ENCODE measurements at regions not wholly inside any gene's neighbourhood (a gene's known extent, or its start where the extent isn't known, plus 50 kb on each side); places are given as distances from the start of the nearest gene placed in this dataset.

DNA sequence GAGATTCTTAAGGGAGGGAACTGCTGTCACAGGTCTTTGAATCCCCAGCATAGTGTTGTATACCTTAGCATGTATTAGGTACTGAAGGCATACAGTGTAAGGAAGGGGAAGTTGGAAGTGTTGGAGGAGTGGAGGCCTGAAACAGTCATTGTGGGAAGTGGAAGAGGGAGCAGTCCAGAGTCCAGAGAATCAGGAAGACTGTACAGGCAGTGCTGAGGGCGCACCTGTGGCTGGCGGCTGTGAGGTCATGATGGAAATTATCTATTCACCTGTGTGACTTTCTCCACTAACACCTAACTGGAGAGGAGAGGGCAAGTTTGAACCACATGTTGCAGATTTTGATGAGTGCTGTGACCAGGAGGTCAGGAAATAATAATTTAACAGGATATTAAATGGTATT lies 119.7 kb upstream of the NIPBL start:
- Histone ChIP-seq H3K4me1 (ENCODE audit: control insufficient read depth, insufficient read depth, low read length, poor library complexity, severe bottlenecking) (no peaks in the 10 kb centered on the region), H3K27ac (ENCODE audit: insufficient read depth, low read length, poor library complexity, severe bottlenecking) (no peak overlapping the region), H3K4me3 (ENCODE audit: insufficient read depth, low read depth, low read length, poor library complexity, severe bottlenecking) (no peak overlapping the region)

DNA sequence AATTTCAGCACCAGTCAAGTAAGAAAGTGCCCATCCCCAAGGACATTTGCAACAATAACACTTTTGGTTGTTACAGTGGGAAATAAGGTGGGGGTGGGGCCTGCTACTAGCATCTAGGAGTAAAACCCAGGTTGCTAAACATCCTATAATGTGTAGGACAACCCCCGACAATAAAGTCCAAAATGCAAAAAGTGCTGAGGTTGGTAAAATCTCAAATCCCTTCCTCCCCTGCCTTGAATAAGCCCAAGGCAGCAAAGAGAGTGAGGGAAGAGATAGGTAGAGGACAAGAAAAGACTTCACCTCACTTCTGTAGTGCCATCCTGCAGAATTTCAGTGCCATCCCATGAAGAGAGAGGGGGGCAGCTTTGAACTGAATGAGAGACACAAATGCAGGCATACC lies 117.5 kb upstream of the NIPBL start:
- no peaks in the 10 kb centered on the region for H3K27me3 ChIP-seq (replicated peaks; ENCODE audit: control insufficient read depth, insufficient read depth, low read length, poor library complexity, severe bottlenecking)
- H3K27ac ChIP-seq (ENCODE audit: insufficient read depth, low read length, poor library complexity, severe bottlenecking), result no peak overlapping the region
- no peaks in the 10 kb centered on the region for H3K9me3 ChIP-seq (ENCODE audit: control insufficient read depth, low read length)
- H3K4me3 ChIP-seq (ENCODE audit: insufficient read depth, low read depth, low read length, poor library complexity, severe bottlenecking), result no peak overlapping the region
- H3K36me3 ChIP-seq (ENCODE audit: control insufficient read depth, insufficient read depth, low read length), result no peaks in the 10 kb centered on the region
- no peak for DNase-seq
- no peaks in the 10 kb centered on the region for H3K4me1 ChIP-seq (ENCODE audit: control insufficient read depth, insufficient read depth, low read length, poor library complexity, severe bottlenecking)

More for the DNA sequence above, 119.7 kb upstream of the NIPBL start:
- H3K36me3 ChIP-seq (ENCODE audit: control insufficient read depth, insufficient read depth, low read length), result no peaks in the 10 kb centered on the region
- H3K9me3 ChIP-seq (ENCODE audit: control insufficient read depth, low read length), result no peaks in the 10 kb centered on the region
- no peak for DNase-seq
- no peaks in the 10 kb centered on the region for H3K27me3 ChIP-seq (replicated peaks; ENCODE audit: control insufficient read depth, insufficient read depth, low read length, poor library complexity, severe bottlenecking)

DNA sequence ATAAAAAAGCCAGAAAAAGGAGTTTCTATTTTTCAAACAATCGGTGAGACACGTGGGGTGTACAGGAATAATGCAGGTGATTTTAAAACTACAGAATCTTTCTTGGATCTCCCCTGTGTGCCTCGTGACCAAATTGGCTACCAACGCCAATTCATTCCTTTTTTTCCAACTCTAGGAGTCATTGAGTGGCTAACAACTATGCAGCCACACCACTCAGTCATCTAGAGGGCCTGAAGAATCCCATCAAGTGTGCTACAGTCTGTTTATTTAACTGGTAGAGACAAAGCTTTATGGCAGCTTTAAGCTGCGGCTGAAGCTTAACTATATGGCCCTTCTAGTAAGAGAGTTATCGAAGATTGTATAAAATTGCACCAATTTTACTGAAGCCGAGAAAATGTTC lies 113.1 kb upstream of the NIPBL start:
- no peaks in the 10 kb centered on the region for H3K36me3 ChIP-seq (ENCODE audit: control insufficient read depth, insufficient read depth, low read length)
- no peak overlapping the region for H3K27ac ChIP-seq (ENCODE audit: insufficient read depth, low read length, poor library complexity, severe bottlenecking)
- no peaks in the 10 kb centered on the region for H3K27me3 ChIP-seq (replicated peaks; ENCODE audit: control insufficient read depth, insufficient read depth, low read length, poor library complexity, severe bottlenecking)
- no peaks in the 10 kb centered on the region for H3K4me1 ChIP-seq (ENCODE audit: control insufficient read depth, insufficient read depth, low read length, poor library complexity, severe bottlenecking)
- no peak for DNase-seq
- H3K4me3 ChIP-seq (ENCODE audit: insufficient read depth, low read depth, low read length, poor library complexity, severe bottlenecking), result no peak overlapping the region
- H3K9me3 ChIP-seq (ENCODE audit: control insufficient read depth, low read length), result no peaks in the 10 kb centered on the region

DNA sequence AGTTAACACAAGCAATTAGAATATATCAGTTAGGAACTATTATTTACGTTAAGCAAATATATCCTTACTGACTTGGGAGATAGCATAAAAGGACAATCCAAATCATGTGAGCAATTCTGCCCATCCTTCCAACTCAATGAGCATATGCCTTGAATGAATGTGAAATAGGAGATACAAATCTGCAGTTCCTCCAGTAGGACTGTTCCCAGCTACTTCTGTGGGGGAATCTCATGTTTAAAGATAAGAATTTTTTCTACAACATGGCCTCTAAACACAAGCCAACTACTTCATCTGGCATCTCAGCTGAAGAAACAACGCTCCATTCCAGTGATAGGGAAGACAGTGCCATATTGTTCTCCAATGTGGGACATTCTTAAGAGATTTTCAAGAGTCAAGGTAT lies 110.7 kb upstream of the NIPBL start:
- Histone ChIP-seq H3K4me3 (ENCODE audit: insufficient read depth, low read depth, low read length, poor library complexity, severe bottlenecking) (no peak overlapping the region), H3K4me1 (ENCODE audit: control insufficient read depth, insufficient read depth, low read length, poor library complexity, severe bottlenecking) (no peaks in the 10 kb centered on the region), H3K27ac (ENCODE audit: insufficient read depth, low read length, poor library complexity, severe bottlenecking) (no peak overlapping the region), H3K27me3 (replicated peaks; ENCODE audit: control insufficient read depth, insufficient read depth, low read length, poor library complexity, severe bottlenecking) (no peaks in the 10 kb centered on the region), H3K36me3 (ENCODE audit: control insufficient read depth, insufficient read depth, low read length) (no peaks in the 10 kb centered on the region), H3K9me3 (ENCODE audit: control insufficient read depth, low read length) (no peaks in the 10 kb centered on the region)
- DNase-seq, result no peak

DNA sequence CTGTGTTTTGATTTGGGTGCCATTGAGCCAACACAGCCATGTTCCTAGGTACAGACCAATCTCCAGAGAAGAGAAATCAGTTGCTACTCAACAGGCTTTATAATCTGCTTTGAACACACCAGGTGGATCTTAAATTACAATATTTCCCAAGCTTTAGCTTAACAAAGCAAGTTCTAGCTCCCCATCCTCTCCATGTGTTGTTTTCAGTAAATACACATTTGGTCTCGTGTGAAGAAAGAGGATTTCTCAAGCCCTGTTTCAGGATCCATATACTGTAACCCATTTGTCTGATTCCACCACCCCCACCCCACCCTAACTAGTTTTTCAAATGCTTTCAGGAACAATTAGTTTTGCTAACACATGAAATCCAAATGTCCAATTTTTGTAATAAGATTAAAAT lies 109.6 kb upstream of the NIPBL start:
- no peak overlapping the region for H3K27ac ChIP-seq (ENCODE audit: insufficient read depth, low read length, poor library complexity, severe bottlenecking)

DNA sequence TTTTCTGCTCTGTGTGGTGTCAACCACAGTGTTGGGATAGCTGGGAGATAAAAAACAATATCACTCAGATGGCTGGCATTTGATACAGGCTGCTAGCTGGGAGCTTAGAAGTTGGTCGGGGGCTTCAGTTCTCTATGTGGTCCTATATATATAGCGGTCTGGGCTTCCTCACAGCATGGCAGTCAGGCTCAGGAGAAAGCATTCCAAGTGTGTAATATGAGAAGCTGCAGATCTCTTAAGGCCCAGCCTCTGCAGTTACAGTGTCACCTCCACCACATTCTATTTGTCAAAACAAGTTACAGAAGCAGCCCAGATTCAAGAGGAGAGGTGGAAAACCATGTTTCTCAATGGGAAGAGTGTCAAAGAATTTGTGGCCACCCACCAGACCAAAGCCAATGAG lies 108.1 kb upstream of the NIPBL start:
- DNase-seq, result no peak
- Histone ChIP-seq H3K9me3 (ENCODE audit: control insufficient read depth, low read length) (no peaks in the 10 kb centered on the region), H3K36me3 (ENCODE audit: control insufficient read depth, insufficient read depth, low read length) (no peaks in the 10 kb centered on the region), H3K27ac (ENCODE audit: insufficient read depth, low read length, poor library complexity, severe bottlenecking) (no peak overlapping the region), H3K4me3 (ENCODE audit: insufficient read depth, low read depth, low read length, poor library complexity, severe bottlenecking) (no peak overlapping the region), H3K27me3 (replicated peaks; ENCODE audit: control insufficient read depth, insufficient read depth, low read length, poor library complexity, severe bottlenecking) (no peaks in the 10 kb centered on the region), H3K4me1 (ENCODE audit: control insufficient read depth, insufficient read depth, low read length, poor library complexity, severe bottlenecking) (no peaks in the 10 kb centered on the region)

More for the DNA sequence above, 109.6 kb upstream of the NIPBL start:
- H3K9me3 ChIP-seq (ENCODE audit: control insufficient read depth, low read length), result no peaks in the 10 kb centered on the region
- DNase-seq, result no peak
- H3K4me1 ChIP-seq (ENCODE audit: control insufficient read depth, insufficient read depth, low read length, poor library complexity, severe bottlenecking), result no peaks in the 10 kb centered on the region
- no peak overlapping the region for H3K4me3 ChIP-seq (ENCODE audit: insufficient read depth, low read depth, low read length, poor library complexity, severe bottlenecking)
- no peaks in the 10 kb centered on the region for H3K27me3 ChIP-seq (replicated peaks; ENCODE audit: control insufficient read depth, insufficient read depth, low read length, poor library complexity, severe bottlenecking)
- H3K36me3 ChIP-seq (ENCODE audit: control insufficient read depth, insufficient read depth, low read length), result no peaks in the 10 kb centered on the region

DNA sequence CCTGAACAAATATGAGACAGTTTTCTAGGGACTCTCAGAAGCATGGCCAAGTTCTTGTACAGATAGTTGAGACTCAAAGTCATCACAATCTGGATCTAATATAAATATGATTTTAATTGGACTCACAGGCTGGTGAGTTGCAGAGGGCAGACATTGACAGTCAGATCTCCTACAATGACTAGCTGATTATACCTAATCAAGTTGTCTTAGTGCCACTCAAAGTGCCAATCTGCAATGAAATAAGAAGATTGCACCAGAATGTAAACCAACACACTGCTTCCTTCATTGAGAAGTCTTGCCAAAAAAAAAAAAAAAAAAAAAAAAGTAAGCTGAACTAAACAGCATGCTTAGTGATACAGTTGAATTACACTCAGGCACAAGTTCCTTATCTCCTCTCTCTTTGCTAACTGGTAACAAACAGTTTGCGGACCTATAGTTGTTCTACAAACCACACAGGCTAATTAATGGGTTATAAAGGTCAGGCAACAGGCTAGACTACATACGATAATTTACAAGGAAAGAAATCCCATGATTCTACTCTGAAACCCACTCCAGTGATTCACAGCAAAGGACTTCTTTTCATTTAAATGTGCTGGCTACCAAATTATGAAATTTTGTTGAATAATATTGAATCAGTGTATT lies 107.3 kb upstream of the NIPBL start:
- Histone ChIP-seq H3K27me3 (replicated peaks; ENCODE audit: control insufficient read depth, insufficient read depth, low read length, poor library complexity, severe bottlenecking) (no peaks in the 10 kb centered on the region), H3K4me1 (ENCODE audit: control insufficient read depth, insufficient read depth, low read length, poor library complexity, severe bottlenecking) (no peaks in the 10 kb centered on the region), H3K9me3 (ENCODE audit: control insufficient read depth, low read length) (no peaks in the 10 kb centered on the region), H3K4me3 (ENCODE audit: insufficient read depth, low read depth, low read length, poor library complexity, severe bottlenecking) (no peak overlapping the region), H3K36me3 (ENCODE audit: control insufficient read depth, insufficient read depth, low read length) (no peaks in the 10 kb centered on the region), H3K27ac (ENCODE audit: insufficient read depth, low read length, poor library complexity, severe bottlenecking) (no peak overlapping the region)
- no peak for DNase-seq

DNA sequence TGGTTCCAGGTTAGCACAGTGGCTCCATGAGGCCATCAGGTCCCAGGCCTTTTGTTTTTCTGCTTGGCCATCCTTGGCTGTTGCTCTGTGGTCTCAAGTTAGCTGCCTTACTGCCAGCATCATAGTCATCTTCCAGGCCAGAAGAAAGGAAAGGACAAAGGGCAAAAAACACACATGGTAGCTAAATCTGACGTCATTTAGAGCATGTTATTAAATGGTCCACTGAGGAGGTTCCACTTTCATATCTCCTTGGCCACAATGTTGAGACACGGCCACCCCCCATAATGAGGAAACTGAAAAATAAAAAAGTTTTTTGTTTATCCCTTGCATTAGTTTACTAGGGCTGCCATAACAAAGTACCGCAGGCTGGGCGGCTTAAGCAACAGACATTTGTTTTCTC lies 106.4 kb upstream of the NIPBL start:
- Histone ChIP-seq H3K9me3 (ENCODE audit: control insufficient read depth, low read length) (no peaks in the 10 kb centered on the region), H3K4me3 (ENCODE audit: insufficient read depth, low read depth, low read length, poor library complexity, severe bottlenecking) (no peak overlapping the region), H3K36me3 (ENCODE audit: control insufficient read depth, insufficient read depth, low read length) (no peaks in the 10 kb centered on the region)

DNA sequence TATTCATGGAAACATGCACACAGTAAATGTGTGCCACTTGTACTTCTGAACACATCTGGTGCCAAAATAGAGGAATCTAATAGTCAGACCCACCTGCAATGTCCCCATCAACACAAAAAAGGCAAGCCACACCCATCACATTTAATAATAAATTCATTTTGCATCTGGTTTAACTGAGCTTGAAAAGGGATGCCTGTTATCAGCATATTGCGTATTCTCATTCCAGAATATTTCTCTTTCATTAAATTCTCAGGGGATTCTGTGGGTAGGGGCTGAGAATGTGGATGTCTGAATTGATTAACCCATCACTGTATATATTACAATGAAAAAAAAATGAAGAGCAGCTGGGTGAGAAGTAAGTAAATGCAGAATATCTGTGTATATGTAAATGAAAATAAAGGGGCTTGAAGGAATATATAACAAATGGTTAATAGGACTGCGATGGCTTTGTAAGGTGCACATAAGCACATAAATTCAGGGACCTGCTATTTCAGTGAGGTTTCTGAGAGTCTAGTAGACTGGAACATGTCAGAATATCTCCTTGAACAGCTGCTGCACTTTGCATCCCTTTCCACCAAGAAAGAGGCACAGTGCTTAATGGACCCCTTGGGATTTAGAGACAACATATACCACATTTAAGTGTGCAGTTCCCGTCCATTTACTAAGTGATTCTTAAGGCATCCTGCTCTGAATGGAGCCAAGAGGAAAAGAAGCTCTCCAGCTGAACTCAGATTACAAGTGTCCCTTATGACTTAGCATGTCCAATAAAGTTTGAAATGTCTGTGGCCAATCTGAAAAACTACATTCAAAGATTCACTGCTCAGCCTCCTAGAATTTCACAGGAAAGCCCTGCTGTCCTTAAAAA lies 104.1 kb upstream of the NIPBL start:
- H3K27ac ChIP-seq (ENCODE audit: insufficient read depth, low read length, poor library complexity, severe bottlenecking), result no peak overlapping the region
- H3K27me3 ChIP-seq (replicated peaks; ENCODE audit: control insufficient read depth, insufficient read depth, low read length, poor library complexity, severe bottlenecking), result no peaks in the 10 kb centered on the region
- no peak for DNase-seq
- H3K36me3 ChIP-seq (ENCODE audit: control insufficient read depth, insufficient read depth, low read length), result no peaks in the 10 kb centered on the region
- H3K9me3 ChIP-seq (ENCODE audit: control insufficient read depth, low read length), result no peaks in the 10 kb centered on the region
- no peaks in the 10 kb centered on the region for H3K4me1 ChIP-seq (ENCODE audit: control insufficient read depth, insufficient read depth, low read length, poor library complexity, severe bottlenecking)
- no peak overlapping the region for H3K4me3 ChIP-seq (ENCODE audit: insufficient read depth, low read depth, low read length, poor library complexity, severe bottlenecking)

More for the DNA sequence above, 106.4 kb upstream of the NIPBL start:
- no peak for DNase-seq
- Histone ChIP-seq H3K4me1 (ENCODE audit: control insufficient read depth, insufficient read depth, low read length, poor library complexity, severe bottlenecking) (no peaks in the 10 kb centered on the region), H3K27ac (ENCODE audit: insufficient read depth, low read length, poor library complexity, severe bottlenecking) (no peak overlapping the region), H3K27me3 (replicated peaks; ENCODE audit: control insufficient read depth, insufficient read depth, low read length, poor library complexity, severe bottlenecking) (no peaks in the 10 kb centered on the region)

DNA sequence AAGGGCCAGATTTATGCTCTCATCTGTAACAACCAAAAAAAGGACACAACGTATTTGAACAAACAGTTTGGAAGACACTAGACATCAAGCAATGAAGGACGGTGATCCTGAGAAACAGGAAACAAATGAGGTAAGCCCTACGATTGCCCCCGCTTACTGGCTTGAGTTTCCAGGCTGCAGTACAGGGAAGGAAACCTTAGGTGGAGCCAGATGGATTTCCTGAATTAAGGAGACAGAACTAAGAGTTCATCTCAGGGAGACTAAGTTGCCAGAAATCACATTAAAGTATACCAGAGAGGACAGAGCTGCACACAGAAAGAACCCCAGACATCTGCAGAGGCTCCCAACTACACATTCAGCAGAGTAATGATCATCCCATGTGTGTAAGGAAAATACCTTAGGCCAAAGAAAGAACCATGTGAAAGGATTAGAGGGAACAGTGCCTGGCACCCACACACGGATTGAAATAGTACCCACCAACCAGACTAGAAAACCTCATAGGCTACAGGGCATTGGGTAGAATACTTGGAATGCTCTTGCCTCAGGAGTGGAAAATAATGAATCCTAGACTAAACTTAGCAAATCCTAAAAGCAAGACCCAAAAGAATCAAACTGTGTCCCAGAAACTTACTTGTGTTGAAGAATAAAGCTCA lies 99.3 kb upstream of the NIPBL start:
- no peak for DNase-seq
- no peaks in the 10 kb centered on the region for H3K27me3 ChIP-seq (replicated peaks; ENCODE audit: control insufficient read depth, insufficient read depth, low read length, poor library complexity, severe bottlenecking)
- H3K4me3 ChIP-seq (ENCODE audit: insufficient read depth, low read depth, low read length, poor library complexity, severe bottlenecking), result no peak overlapping the region
- no peaks in the 10 kb centered on the region for H3K9me3 ChIP-seq (ENCODE audit: control insufficient read depth, low read length)
- no peaks in the 10 kb centered on the region for H3K4me1 ChIP-seq (ENCODE audit: control insufficient read depth, insufficient read depth, low read length, poor library complexity, severe bottlenecking)
- no peaks in the 10 kb centered on the region for H3K36me3 ChIP-seq (ENCODE audit: control insufficient read depth, insufficient read depth, low read length)
- no peak overlapping the region for H3K27ac ChIP-seq (ENCODE audit: insufficient read depth, low read length, poor library complexity, severe bottlenecking)
